GM18511 (cell line): ENCODE measurements at regions not wholly inside any gene's neighbourhood (a gene's known extent, or its start where the extent isn't known, plus 50 kb on each side); places are given as distances from the start of the nearest gene placed in this dataset.
A peak's percentile ranks its signal among the peaks of the same experiment; 100 is the strongest.
"Not testable (repeated sequence)": the region's sequence is repeated elsewhere in the genome, so short reads cannot be mapped to it uniquely, and the experiment has no call there.

Experiments used
- ATAC-seq: cut with Tn5 transposase; IDR thresholded peaks from one replicate; pipeline ENCODE4 v1.9.1; 2021; ENCODE audit warnings: mild to moderate bottlenecking, moderate library complexity; ENCODE audit not compliant: unreplicated experiment

- ATAC-seq: no peak
Observed at GRCh38 chr14:24744641-24745040, 110.7 kb upstream of the GZMB start.

- ATAC-seq: no peak
Observed at GRCh38 chr14:24741871-24742270, 107.9 kb upstream of the GZMB start.

GRCh38 chr14:24735984-24736630 lies 102.1 kb upstream of the GZMB start:
- ATAC-seq: no peak

GRCh38 chr14:24734917-24735500 lies 101.0 kb upstream of the GZMB start:
- no peak for ATAC-seq

GRCh38 chr14:24726480-24726879 lies 92.5 kb upstream of the GZMB start:
- ATAC-seq: no peak

- no peak for ATAC-seq
Observed at GRCh38 chr14:24725311-24725710, 91.3 kb upstream of the GZMB start.

- ATAC-seq: no peak
Observed at GRCh38 chr14:24721775-24722174, 87.8 kb upstream of the GZMB start.

- ATAC-seq: no peak
Observed at GRCh38 chr14:24715239-24715638, 81.2 kb upstream of the GZMB start.

GRCh38 chr14:24713404-24713803 lies 79.4 kb upstream of the GZMB start:
- ATAC-seq: peak; percentile 78

GRCh38 chr14:24712909-24713308 lies 78.9 kb upstream of the GZMB start:
- peak; percentile 26 for ATAC-seq

- ATAC-seq: peak; percentile 9
Observed at GRCh38 chr14:24712374-24712773, 78.4 kb upstream of the GZMB start.

- no peak for ATAC-seq
Observed at GRCh38 chr14:24710403-24711112, 76.6 kb upstream of the GZMB start.

- no peak for ATAC-seq
Observed at GRCh38 chr14:24708684-24709083, 74.7 kb upstream of the GZMB start.

GRCh38 chr14:24706351-24706750 lies 72.4 kb upstream of the GZMB start:
- ATAC-seq: no peak

- ATAC-seq: peak; percentile 93
Observed at GRCh38 chr14:24705840-24706239, 71.8 kb upstream of the GZMB start.

- ATAC-seq: no peak
Observed at GRCh38 chr14:24701062-24701461, 67.1 kb upstream of the GZMB start.

- peak; percentile 47 for ATAC-seq
Observed at GRCh38 chr14:24700511-24700910, 66.5 kb upstream of the GZMB start.

- ATAC-seq: peak; percentile 71
Observed at GRCh38 chr14:24699052-24699451, 65.1 kb upstream of the GZMB start.

- not testable (repeated sequence) for ATAC-seq
Observed at GRCh38 chr14:24696280-24696920, 62.4 kb upstream of the GZMB start.

- ATAC-seq: peak; percentile 44
Observed at GRCh38 chr14:24695265-24696241, 61.6 kb upstream of the GZMB start.

- no peak for ATAC-seq
Observed at GRCh38 chr14:24694680-24695079, 60.7 kb upstream of the GZMB start.
